IPS-18a (cell line): ENCODE measurements at regions not wholly inside any gene's neighbourhood (a gene's known extent, or its start where the extent isn't known, plus 50 kb on each side); places are given as distances from the start of the nearest gene placed in this dataset.
"Not testable (repeated sequence)": the region's sequence is repeated elsewhere in the genome, so short reads cannot be mapped to it uniquely, and the experiment has no call there.

Experiments
- H3K27ac ChIP-seq: one replicate; pipeline ENCODE4 v1.5.1; 2013; ENCODE audit warnings: low read length
- H3K27me3 ChIP-seq: one replicate; pipeline ENCODE4 v1.6.1; 2013; ENCODE audit warnings: mild to moderate bottlenecking, low read length; ENCODE audit not compliant: control insufficient read depth, insufficient read depth
- H3K36me3 ChIP-seq: one replicate; pipeline ENCODE4 v1.6.1; 2013; ENCODE audit warnings: low read depth, low read length; ENCODE audit not compliant: control insufficient read depth
- H3K4me1 ChIP-seq: one replicate; pipeline ENCODE4 v1.6.1; 2013; ENCODE audit warnings: low read depth, low read length; ENCODE audit not compliant: control insufficient read depth
- H3K4me3 ChIP-seq: one replicate; pipeline ENCODE4 v1.5.1; 2013; ENCODE audit warnings: low read length
- H3K9ac ChIP-seq: one replicate; pipeline ENCODE4 v1.6.1; 2013; ENCODE audit warnings: mild to moderate bottlenecking, low read length, moderate library complexity
- H3K9me3 ChIP-seq: one replicate; pipeline ENCODE4 v1.6.1; 2013; ENCODE audit warnings: low read depth, low read length; ENCODE audit not compliant: control insufficient read depth

- no peak overlapping the region for H3K27ac ChIP-seq
- no peaks in the 10 kb centered on the region for H3K36me3 ChIP-seq
- no peaks in the 10 kb centered on the region for H3K9me3 ChIP-seq
- H3K4me1 ChIP-seq: no peaks in the 10 kb centered on the region
- no peaks in the 10 kb centered on the region for H3K27me3 ChIP-seq
- H3K4me3 ChIP-seq: no peak overlapping the region
- no peak overlapping the region for H3K9ac ChIP-seq
Observed at GRCh38 chr13:91045351-91046034, 302.0 kb upstream of the MIR17HG start.

GRCh38 chr13:91046715-91047327, 300.7 kb upstream of the MIR17HG start:
- no peak overlapping the region for H3K9ac ChIP-seq
- H3K4me1 ChIP-seq: no peaks in the 10 kb centered on the region
- no peaks in the 10 kb centered on the region for H3K9me3 ChIP-seq
- H3K27ac ChIP-seq: no peak overlapping the region
- no peaks in the 10 kb centered on the region for H3K36me3 ChIP-seq
- H3K27me3 ChIP-seq: no peaks in the 10 kb centered on the region
- H3K4me3 ChIP-seq: no peak overlapping the region

- Histone ChIP-seq H3K36me3 (no peaks in the 10 kb centered on the region), H3K4me3 (no peak overlapping the region), H3K27ac (no peak overlapping the region), H3K9ac (no peak overlapping the region), H3K4me1 (peaks cover 2% of the 10 kb centered on the region), H3K27me3 (no peaks in the 10 kb centered on the region), H3K9me3 (no peaks in the 10 kb centered on the region)
Observed at GRCh38 chr13:91050970-91051369, 296.5 kb upstream of the MIR17HG start.

- Histone ChIP-seq H3K4me3 (no peak overlapping the region), H3K27me3 (no peaks in the 10 kb centered on the region), H3K36me3 (no peaks in the 10 kb centered on the region), H3K4me1 (peaks cover 5% of the 10 kb centered on the region), H3K9me3 (no peaks in the 10 kb centered on the region), H3K9ac (no peak overlapping the region), H3K27ac (no peak overlapping the region)
Observed at GRCh38 chr13:91052876-91053275, 294.6 kb upstream of the MIR17HG start.

- H3K27me3 ChIP-seq: no peaks in the 10 kb centered on the region
- no peak overlapping the region for H3K9ac ChIP-seq
- no peaks in the 10 kb centered on the region for H3K36me3 ChIP-seq
- H3K4me3 ChIP-seq: no peak overlapping the region
- no peak overlapping the region for H3K27ac ChIP-seq
- peaks cover 5% of the 10 kb centered on the region for H3K4me1 ChIP-seq
- H3K9me3 ChIP-seq: no peaks in the 10 kb centered on the region
Observed at GRCh38 chr13:91053318-91054065, 294.0 kb upstream of the MIR17HG start.

- Histone ChIP-seq H3K9me3 (no peaks in the 10 kb centered on the region), H3K27me3 (no peaks in the 10 kb centered on the region), H3K4me3 (no peak overlapping the region), H3K9ac (no peak overlapping the region), H3K4me1 (peaks cover 5% of the 10 kb centered on the region), H3K27ac (no peak overlapping the region), H3K36me3 (no peaks in the 10 kb centered on the region)
Observed at GRCh38 chr13:91054902-91055301, 292.6 kb upstream of the MIR17HG start.

- Histone ChIP-seq H3K4me1 (peaks cover 10% of the 10 kb centered on the region), H3K9me3 (no peaks in the 10 kb centered on the region), H3K9ac (no peak overlapping the region), H3K36me3 (no peaks in the 10 kb centered on the region), H3K4me3 (no peak overlapping the region), H3K27ac (no peak overlapping the region), H3K27me3 (no peaks in the 10 kb centered on the region)
Observed at GRCh38 chr13:91056746-91057145, 290.7 kb upstream of the MIR17HG start.

GRCh38 chr13:91057507-91057906, 290.0 kb upstream of the MIR17HG start:
- H3K36me3 ChIP-seq, H3K9me3 ChIP-seq, H3K27me3 ChIP-seq: not testable (repeated sequence)

GRCh38 chr13:91058066-91058465, 289.4 kb upstream of the MIR17HG start:
- Histone ChIP-seq H3K9me3 (no peaks in the 10 kb centered on the region), H3K4me3 (no peak overlapping the region), H3K9ac (no peak overlapping the region), H3K27ac (no peak overlapping the region), H3K36me3 (no peaks in the 10 kb centered on the region), H3K4me1 (peaks cover 10% of the 10 kb centered on the region), H3K27me3 (no peaks in the 10 kb centered on the region)

More at GRCh38 chr13:91057507-91057906, 290.0 kb upstream of the MIR17HG start:
- H3K4me1 ChIP-seq: peaks cover 10% of the 10 kb centered on the region
- not testable (repeated sequence) for H3K27ac ChIP-seq, H3K9ac ChIP-seq, H3K4me3 ChIP-seq

GRCh38 chr13:91058919-91059318, 288.6 kb upstream of the MIR17HG start:
- Histone ChIP-seq H3K9me3 (no peaks in the 10 kb centered on the region), H3K4me1 (peaks cover 10% of the 10 kb centered on the region), H3K27me3 (no peaks in the 10 kb centered on the region), H3K36me3 (no peaks in the 10 kb centered on the region), H3K27ac (no peak overlapping the region), H3K4me3 (no peak overlapping the region), H3K9ac (no peak overlapping the region)

- H3K36me3 ChIP-seq: no peaks in the 10 kb centered on the region
- no peaks in the 10 kb centered on the region for H3K9me3 ChIP-seq
- H3K4me3 ChIP-seq: no peak overlapping the region
- no peak overlapping the region for H3K27ac ChIP-seq
- H3K9ac ChIP-seq: no peak overlapping the region
- no peaks in the 10 kb centered on the region for H3K27me3 ChIP-seq
- no peaks in the 10 kb centered on the region for H3K4me1 ChIP-seq
Observed at GRCh38 chr13:91066745-91067144, 280.7 kb upstream of the MIR17HG start.
